ENCODE measurements at regions not wholly inside any gene's neighbourhood (a gene's known extent, or its start where the extent isn't known, plus 50 kb on each side); places are given as distances from the start of the nearest gene placed in this dataset.
"Not testable (repeated sequence)": the region's sequence is repeated elsewhere in the genome, so short reads cannot be mapped to it uniquely, and the experiment has no call there.

- Histone ChIP-seq H3K36me3 (ENCODE audit: control insufficient read depth in 4 of 4, insufficient read depth in 3 of 4, low read depth in 1 of 4, low read length in 3 of 4) (no peaks in the 10 kb centered on the region), H3K4me1 (ENCODE audit: control insufficient read depth in 4 of 4, insufficient read depth in 4 of 4, low read length in 3 of 4) (no peaks in the 10 kb centered on the region), H3K27ac (ENCODE audit: low read depth in 1 of 2, low read length in 2 of 2) (no peak overlapping the region), H3K4me3 (ENCODE audit: low read depth in 1 of 3, low read length in 3 of 3) (no peak overlapping the region), H3K9me3 (ENCODE audit: control insufficient read depth in 4 of 4, low read length in 3 of 4) (no peaks in the 10 kb centered on the region), H3K9ac (ENCODE audit: low read depth in 1 of 2, low read length in 2 of 2) (no peak overlapping the region), H3K27me3 (ENCODE audit: control insufficient read depth in 4 of 4, insufficient read depth in 4 of 4, low read length in 3 of 4) (no peaks in the 10 kb centered on the region)
- no peak for DNase-seq (ENCODE audit: low spot score)
- TF ChIP-seq RXRA (IDR thresholded peaks at IDR 0.05) (peak; percentile 23 to 42), FOXA2 (IDR thresholded peaks at IDR 0.05) (no peak), HNF4G (IDR thresholded peaks at IDR 0.05) (no peak), NR2F2 (IDR thresholded peaks at IDR 0.05) (peak; percentile 99), HNF4A (conservative IDR thresholded peaks at IDR 0.05) (no peak), RAD21 (IDR thresholded peaks at IDR 0.05) (peak; percentile 10 to 27), ZBTB33 (IDR thresholded peaks at IDR 0.05) (no peak), GABPA (IDR thresholded peaks at IDR 0.05 in 1 of 2, conservative IDR thresholded peaks at IDR 0.05 in 1 of 2) (no peak), SP1 (IDR thresholded peaks at IDR 0.05) (peak; percentile 19), JUND (IDR thresholded peaks at IDR 0.05) (peak in 1 of 2 donors; percentile 16), ATF3 (IDR thresholded peaks at IDR 0.05) (no peak)
- WGBS, result 77% methylated on average over 14 of the region's 14 CpGs
Measured at GRCh38 chr17:31722251-31723056, 136.6 kb downstream of the COPRS start.

- no peak overlapping the region for H3K27ac ChIP-seq (ENCODE audit: low read depth in 1 of 2, low read length in 2 of 2)
- WGBS, result 88% methylated on average over 8 of the region's 8 CpGs
- H3K9ac ChIP-seq (ENCODE audit: low read depth in 1 of 2, low read length in 2 of 2), result no peak overlapping the region
Measured at GRCh38 chr17:31721291-31722025, 137.6 kb downstream of the COPRS start.

GRCh38 chr17:31717251-31717650 lies 141.8 kb downstream of the COPRS start:
- not testable (repeated sequence) for H3K36me3 ChIP-seq (ENCODE audit: control insufficient read depth in 4 of 4, insufficient read depth in 3 of 4, low read depth in 1 of 4, low read length in 3 of 4); H3K27ac ChIP-seq (ENCODE audit: low read depth in 1 of 2, low read length in 2 of 2); H3K27me3 ChIP-seq (ENCODE audit: control insufficient read depth in 4 of 4, insufficient read depth in 4 of 4, low read length in 3 of 4); DNase-seq (ENCODE audit: low spot score); H3K4me1 ChIP-seq (ENCODE audit: control insufficient read depth in 4 of 4, insufficient read depth in 4 of 4, low read length in 3 of 4); H3K4me3 ChIP-seq (ENCODE audit: low read depth in 1 of 3, low read length in 3 of 3); H3K9ac ChIP-seq (ENCODE audit: low read depth in 1 of 2, low read length in 2 of 2); H3K9me3 ChIP-seq (ENCODE audit: control insufficient read depth in 4 of 4, low read length in 3 of 4)
- 89% methylated on average over 6 of the region's 6 CpGs for WGBS

More at GRCh38 chr17:31721291-31722025, 137.6 kb downstream of the COPRS start:
- TF ChIP-seq TAF1 (conservative IDR thresholded peaks at IDR 0.05), result no peak
- TF ChIP-seq YY1 (IDR thresholded peaks at IDR 0.05), result no peak
- no peak for TF ChIP-seq MAX (IDR thresholded peaks at IDR 0.05)
- TF ChIP-seq FOXA1 (IDR thresholded peaks at IDR 0.05), result no peak
- no peak for TF ChIP-seq NR2F2 (IDR thresholded peaks at IDR 0.05)
- TF ChIP-seq REST (IDR thresholded peaks at IDR 0.05), result no peak
- no peaks in the 10 kb centered on the region for H3K27me3 ChIP-seq (ENCODE audit: control insufficient read depth in 4 of 4, insufficient read depth in 4 of 4, low read length in 3 of 4)
- no peak for DNase-seq (ENCODE audit: low spot score)
- no peak overlapping the region for H3K4me3 ChIP-seq (ENCODE audit: low read depth in 1 of 3, low read length in 3 of 3)
- H3K9me3 ChIP-seq (ENCODE audit: control insufficient read depth in 4 of 4, low read length in 3 of 4), result no peaks in the 10 kb centered on the region
- no peaks in the 10 kb centered on the region for H3K4me1 ChIP-seq (ENCODE audit: control insufficient read depth in 4 of 4, insufficient read depth in 4 of 4, low read length in 3 of 4)
- no peaks in the 10 kb centered on the region for H3K36me3 ChIP-seq (ENCODE audit: control insufficient read depth in 4 of 4, insufficient read depth in 3 of 4, low read depth in 1 of 4, low read length in 3 of 4)

All from liver (tissue), 7 donors.